Right lobe of liver (tissue), 4 donors: ENCODE measurements at regions not wholly inside any gene's neighbourhood (a gene's known extent, or its start where the extent isn't known, plus 50 kb on each side); places are given as distances from the start of the nearest gene placed in this dataset.

Experiments
- CTCF ChIP-seq, 4 donors: fragments of 200-600 bp in 3 of 4; fragments of 450-650 bp in 1 of 4; IDR thresholded peaks; one replicate each; pipeline versions ENCODE4 v1.5.1 to v1.8.0; 2016 to 2022; ENCODE audit warnings: antibody characterized with exemption in 4 of 4, mild to moderate bottlenecking in 2 of 4
- POLR2A ChIP-seq: fragments of 450-650 bp; IDR thresholded peaks from one replicate; pipeline ENCODE4 v1.6.1; 2017; ENCODE audit warnings: antibody characterized with exemption, mild to moderate bottlenecking
- donor health status: DM: no; HTN: no; CAD: no.
- donor health status: DM: no; HTN: no; CAD: no.
- donor health status: DM: no; HTN: yes; CAD: no.

GRCh38 chr20:60132827-60133670 is 174.8 kb downstream of the CDH26 start:
- TF ChIP-seq POLR2A: no peak
- no peak for TF ChIP-seq CTCF (IDR thresholded peaks at IDR 0.05)
